ENCODE measurements at regions not wholly inside any gene's neighbourhood (a gene's known extent, or its start where the extent isn't known, plus 50 kb on each side); places are given as distances from the start of the nearest gene placed in this dataset.

DNA sequence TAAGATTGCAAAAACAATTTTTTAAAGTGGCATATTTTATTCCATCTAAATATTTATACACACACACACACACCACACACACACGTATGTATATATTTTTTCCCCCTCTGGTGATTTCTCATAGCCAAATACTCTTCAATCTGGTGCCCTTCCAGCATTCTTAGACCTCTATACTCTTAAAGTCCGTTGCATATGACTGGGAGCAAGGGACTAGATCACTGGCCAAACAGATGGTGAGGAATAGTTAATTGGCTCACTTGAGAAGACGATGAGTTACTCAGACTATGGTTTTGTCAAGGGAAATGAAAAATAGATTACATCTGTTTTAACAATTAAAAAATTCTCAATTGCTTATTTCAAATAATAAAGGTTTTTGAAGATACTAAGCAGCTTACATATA is 512.5 kb upstream of the LRRTM4 start:
- TF ChIP-seq EZH2 (IDR thresholded peaks at IDR 0.05; ENCODE audit: low read length, missing control alignments) (no peak), CTCF (conservative IDR thresholded peaks at IDR 0.05 in 1 of 2, IDR thresholded peaks at IDR 0.05 in 1 of 2; ENCODE audit: low read depth in 1 of 2, low read length in 2 of 2) (no peak)
